ENCODE measurements at regions not wholly inside any gene's neighbourhood (a gene's known extent, or its start where the extent isn't known, plus 50 kb on each side); places are given as distances from the start of the nearest gene placed in this dataset.
A peak's percentile ranks its signal among the peaks of the same experiment; 100 is the strongest.

DNA sequence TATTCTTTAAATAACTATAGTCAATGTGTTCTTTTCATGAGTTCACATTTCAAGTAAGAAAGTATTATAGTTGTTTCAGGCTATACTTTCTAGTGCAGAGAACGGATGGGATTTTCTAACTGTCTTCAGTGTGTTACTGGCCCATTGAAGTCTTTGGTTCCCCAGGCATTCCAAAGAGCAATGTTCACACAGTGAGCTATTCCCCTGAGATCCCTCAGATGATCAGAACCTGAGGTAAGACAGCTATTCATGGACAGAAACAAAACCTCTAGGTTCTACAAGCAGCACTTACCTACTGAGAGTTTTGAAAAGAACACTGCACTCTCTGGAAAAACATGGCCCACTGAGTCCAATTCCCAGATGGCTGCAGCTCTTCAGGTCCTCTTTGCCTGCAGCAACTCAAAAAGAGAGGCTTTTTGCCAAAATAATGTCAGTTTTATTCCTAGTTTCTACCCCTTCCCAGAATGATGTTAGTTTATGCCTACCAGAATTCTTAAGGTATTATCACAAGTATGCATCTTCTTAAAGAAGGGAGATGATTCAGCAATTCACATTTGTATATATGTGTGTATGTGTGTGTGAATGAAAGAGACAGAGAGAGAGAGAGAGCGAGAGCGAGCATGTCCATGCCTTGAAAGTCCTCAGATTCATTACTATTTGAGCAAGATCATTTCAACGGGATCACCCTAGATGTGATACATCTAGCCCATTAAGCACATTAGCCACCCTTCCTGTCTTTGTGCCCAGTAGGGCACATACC, 146.1 kb downstream of the PDHA2 start:
- TF ChIP-seq, protein P1, sequence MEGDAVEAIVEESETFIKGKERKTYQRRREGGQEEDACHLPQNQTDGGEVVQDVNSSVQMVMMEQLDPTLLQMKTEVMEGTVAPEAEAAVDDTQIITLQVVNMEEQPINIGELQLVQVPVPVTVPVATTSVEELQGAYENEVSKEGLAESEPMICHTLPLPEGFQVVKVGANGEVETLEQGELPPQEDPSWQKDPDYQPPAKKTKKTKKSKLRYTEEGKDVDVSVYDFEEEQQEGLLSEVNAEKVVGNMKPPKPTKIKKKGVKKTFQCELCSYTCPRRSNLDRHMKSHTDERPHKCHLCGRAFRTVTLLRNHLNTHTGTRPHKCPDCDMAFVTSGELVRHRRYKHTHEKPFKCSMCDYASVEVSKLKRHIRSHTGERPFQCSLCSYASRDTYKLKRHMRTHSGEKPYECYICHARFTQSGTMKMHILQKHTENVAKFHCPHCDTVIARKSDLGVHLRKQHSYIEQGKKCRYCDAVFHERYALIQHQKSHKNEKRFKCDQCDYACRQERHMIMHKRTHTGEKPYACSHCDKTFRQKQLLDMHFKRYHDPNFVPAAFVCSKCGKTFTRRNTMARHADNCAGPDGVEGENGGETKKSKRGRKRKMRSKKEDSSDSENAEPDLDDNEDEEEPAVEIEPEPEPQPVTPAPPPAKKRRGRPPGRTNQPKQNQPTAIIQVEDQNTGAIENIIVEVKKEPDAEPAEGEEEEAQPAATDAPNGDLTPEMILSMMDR (IDR thresholded peaks at IDR 0.05): no peak
- ATAC-seq (ENCODE audit: low FRiP score) (no peak), DNase-seq (ENCODE audit: low spot score) (no peak)

- ATAC-seq (ENCODE audit: low FRiP score): no peak
Observed at GRCh38 chr4:95987851-95988250, 148.0 kb downstream of the PDHA2 start.

DNA sequence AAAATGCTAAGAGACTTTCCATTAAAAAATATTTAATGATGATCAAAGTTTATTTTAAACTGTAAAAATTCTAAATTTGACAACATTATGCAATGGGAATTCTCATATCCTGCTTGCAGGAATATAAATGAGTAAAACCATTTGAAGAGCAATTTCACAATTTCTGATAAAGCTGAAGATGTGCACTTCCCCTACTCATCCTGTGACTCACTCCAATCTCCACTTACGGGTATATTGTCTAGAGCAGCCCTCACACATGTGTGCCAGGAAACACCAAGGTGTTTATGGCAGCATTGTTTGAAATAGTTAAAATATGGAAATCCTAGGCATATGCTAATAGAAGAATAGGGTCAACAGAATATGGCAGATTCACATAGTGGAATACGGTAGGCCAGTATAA, 158.4 kb downstream of the PDHA2 start:
- TF ChIP-seq, protein P1 (IDR thresholded peaks at IDR 0.05): no peak
- DNase-seq (ENCODE audit: low spot score) (no peak), ATAC-seq (ENCODE audit: low FRiP score) (peak; percentile 93)

More at GRCh38 chr4:95987851-95988250, 148.0 kb downstream of the PDHA2 start:
- DNase-seq (ENCODE audit: low spot score): no peak
- TF ChIP-seq, protein P1 (IDR thresholded peaks at IDR 0.05): no peak

- DNase-seq (ENCODE audit: low spot score) (no peak), ATAC-seq (ENCODE audit: low FRiP score) (no peak)
- TF ChIP-seq, protein P1 (IDR thresholded peaks at IDR 0.05): no peak
Observed at GRCh38 chr4:96003951-96004740, 164.3 kb downstream of the PDHA2 start.

GRCh38 chr4:96009427-96010119, 169.7 kb downstream of the PDHA2 start:
- ATAC-seq (ENCODE audit: low FRiP score): no peak
- TF ChIP-seq, protein P1 (IDR thresholded peaks at IDR 0.05): no peak

DNA sequence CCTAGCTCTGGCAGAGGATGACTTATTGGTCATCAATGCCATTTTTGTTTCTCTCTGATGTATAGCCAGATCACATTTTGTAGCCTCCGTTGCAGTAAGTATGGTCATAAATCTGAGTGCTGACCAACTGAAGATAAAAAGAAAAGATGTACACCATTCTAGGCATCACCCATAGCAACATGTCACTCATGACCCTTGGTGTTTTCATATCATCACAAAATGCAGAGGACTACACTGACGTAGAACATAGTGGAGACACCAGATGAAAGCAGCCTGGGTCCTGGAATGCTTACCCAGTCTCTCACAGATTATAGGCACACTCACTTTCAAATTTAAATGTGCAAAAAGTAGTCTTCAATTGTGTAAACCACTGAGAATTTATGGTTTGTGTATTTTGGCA, 172.8 kb downstream of the PDHA2 start:
- TF ChIP-seq, protein P1 (IDR thresholded peaks at IDR 0.05): no peak
- no peak for ATAC-seq (ENCODE audit: low FRiP score)
- no peak for DNase-seq (ENCODE audit: low spot score)

More at GRCh38 chr4:96009427-96010119, 169.7 kb downstream of the PDHA2 start:
- DNase-seq (ENCODE audit: low spot score): no peak

All from omental fat pad (tissue), 3 donors.